ENCODE measurements at regions not wholly inside any gene's neighbourhood (a gene's known extent, or its start where the extent isn't known, plus 50 kb on each side); places are given as distances from the start of the nearest gene placed in this dataset.
A peak's percentile ranks its signal among the peaks of the same experiment; 100 is the strongest.
"Not testable (repeated sequence)": the region's sequence is repeated elsewhere in the genome, so short reads cannot be mapped to it uniquely, and the experiment has no call there.

GRCh38 chr5:72644296-72644695 lies 137.1 kb upstream of the ZNF366 start:
- no peak for TF ChIP-seq CTCF (IDR thresholded peaks at IDR 0.05; ENCODE audit: low read depth, low read length)
- H3K27ac ChIP-seq (ENCODE audit: low read depth, low read length) = no peak overlapping the region
- H3K9me3 ChIP-seq (ENCODE audit: control insufficient read depth, insufficient read depth, low read length) = no peaks in the 10 kb centered on the region
- CTCF ChIA-PET = interaction anchor here (1.2 to 1.7 kb wide), 2 partner anchors 10 to 33 kb away, joined by 3 to 6 read pairs; no protein-coding TSS in a partner anchor
- POLR2A ChIA-PET = no interaction called here
- no peak overlapping the region for H3K4me3 ChIP-seq (ENCODE audit: low read depth, low read length)
- H3K27me3 ChIP-seq (ENCODE audit: control insufficient read depth, insufficient read depth, low read length) = no peaks in the 10 kb centered on the region
- no peak for DNase-seq (ENCODE audit: low read depth, low spot score)

- no peak for DNase-seq (ENCODE audit: low read depth, low spot score)
- no peak overlapping the region for H3K27ac ChIP-seq (ENCODE audit: low read depth, low read length)
- CTCF ChIA-PET = no interaction called here
- no peak overlapping the region for H3K4me3 ChIP-seq (ENCODE audit: low read depth, low read length)
- H3K9me3 ChIP-seq (ENCODE audit: control insufficient read depth, insufficient read depth, low read length) = no peaks in the 10 kb centered on the region
- POLR2A ChIA-PET = no interaction called here
- H3K27me3 ChIP-seq (ENCODE audit: control insufficient read depth, insufficient read depth, low read length) = no peaks in the 10 kb centered on the region
- no peak for TF ChIP-seq CTCF (IDR thresholded peaks at IDR 0.05; ENCODE audit: low read depth, low read length)
These were observed 134.0 kb upstream of the ZNF366 start for GRCh38 chr5:72641164-72641563.

- no peak for TF ChIP-seq CTCF (IDR thresholded peaks at IDR 0.05; ENCODE audit: low read depth, low read length)
- no peak overlapping the region for H3K27ac ChIP-seq (ENCODE audit: low read depth, low read length)
- POLR2A ChIA-PET = no interaction called here
- no peaks in the 10 kb centered on the region for H3K27me3 ChIP-seq (ENCODE audit: control insufficient read depth, insufficient read depth, low read length)
- CTCF ChIA-PET = no interaction called here
- no peaks in the 10 kb centered on the region for H3K9me3 ChIP-seq (ENCODE audit: control insufficient read depth, insufficient read depth, low read length)
- H3K4me3 ChIP-seq (ENCODE audit: low read depth, low read length) = no peak overlapping the region
- no peak for DNase-seq (ENCODE audit: low read depth, low spot score)
These were observed 129.8 kb upstream of the ZNF366 start for GRCh38 chr5:72637058-72637457.

GRCh38 chr5:72636565-72636964 lies 129.4 kb upstream of the ZNF366 start:
- H3K27ac ChIP-seq (ENCODE audit: low read depth, low read length); POLR2A ChIA-PET; DNase-seq (ENCODE audit: low read depth, low spot score); H3K9me3 ChIP-seq (ENCODE audit: control insufficient read depth, insufficient read depth, low read length); H3K4me3 ChIP-seq (ENCODE audit: low read depth, low read length); CTCF ChIA-PET; H3K27me3 ChIP-seq (ENCODE audit: control insufficient read depth, insufficient read depth, low read length): not testable (repeated sequence)

GRCh38 chr5:72634444-72634843 lies 127.2 kb upstream of the ZNF366 start:
- H3K9me3 ChIP-seq (ENCODE audit: control insufficient read depth, insufficient read depth, low read length) = no peaks in the 10 kb centered on the region
- H3K27me3 ChIP-seq (ENCODE audit: control insufficient read depth, insufficient read depth, low read length) = no peaks in the 10 kb centered on the region
- TF ChIP-seq CTCF (IDR thresholded peaks at IDR 0.05; ENCODE audit: low read depth, low read length) = no peak
- DNase-seq (ENCODE audit: low read depth, low spot score) = no peak
- ChIA-PET CTCF (interaction anchor here (1.3 to 1.4 kb wide), 2 partner anchors 10 to 23 kb away, joined by 3 to 6 read pairs; no protein-coding TSS in a partner anchor), POLR2A (interaction anchor here (0.8 kb wide), 1 partner anchor 183 kb away, joined by 3 read pairs; no protein-coding TSS in a partner anchor)
- H3K4me3 ChIP-seq (ENCODE audit: low read depth, low read length) = no peak overlapping the region
- H3K27ac ChIP-seq (ENCODE audit: low read depth, low read length) = no peak overlapping the region

- peak overlapping the region; percentile 39 for H3K27ac ChIP-seq (ENCODE audit: low read depth, low read length)
- CTCF ChIA-PET = interaction anchor here (1.3 to 1.4 kb wide), 2 partner anchors 11 to 22 kb away, joined by 3 to 6 read pairs; no protein-coding TSS in a partner anchor
- H3K27me3 ChIP-seq (ENCODE audit: control insufficient read depth, insufficient read depth, low read length) = no peaks in the 10 kb centered on the region
- DNase-seq (ENCODE audit: low read depth, low spot score) = no peak
- POLR2A ChIA-PET = interaction anchor here (0.8 kb wide), 1 partner anchor 184 kb away, joined by 3 read pairs; no protein-coding TSS in a partner anchor
- H3K9me3 ChIP-seq (ENCODE audit: control insufficient read depth, insufficient read depth, low read length) = no peaks in the 10 kb centered on the region
- H3K4me3 ChIP-seq (ENCODE audit: low read depth, low read length) = no peak overlapping the region
- TF ChIP-seq CTCF (IDR thresholded peaks at IDR 0.05; ENCODE audit: low read depth, low read length) = no peak
These were observed 126.4 kb upstream of the ZNF366 start for GRCh38 chr5:72633649-72634048.
